HEK293T (cell line): ENCODE measurements at regions not wholly inside any gene's neighbourhood (a gene's known extent, or its start where the extent isn't known, plus 50 kb on each side); places are given as distances from the start of the nearest gene placed in this dataset.

Experiments
- CTCF ChIA-PET: fragments of 350-600 bp; formaldehyde crosslinking; extraction: SDS; loops from one replicate; lab custom pipeline; 2021; ENCODE audit warnings: antibody characterized with exemption, inconsistent platforms; lab: Yijun Ruan, JAX
- POLR2A ChIA-PET: fragments of 350-600 bp; formaldehyde crosslinking; extraction: SDS; loops from one replicate; lab custom pipeline; 2020; ENCODE audit warnings: antibody characterized with exemption, inconsistent platforms; lab: Yijun Ruan, JAX
- DNase-seq: peaks from one replicate; pipeline ENCODE4 v3.0.0; 2012; ENCODE audit warnings: mixed read lengths; ENCODE audit errors: extremely low spot score
- ARNT ChIP-seq: fragments of 450-650 bp; IDR thresholded peaks from 2 replicates; pipeline ENCODE4 v1.6.1; 2017; ENCODE audit warnings: mild to moderate bottlenecking
- BHLHE40 ChIP-seq: fragments of 450-650 bp; IDR thresholded peaks from 2 replicates; pipeline ENCODE4 v1.6.1; 2016; ENCODE audit warnings: mild to moderate bottlenecking, moderate library complexity, borderline replicate concordance
- CTBP1 ChIP-seq: fragments of 450-650 bp; IDR thresholded peaks from 2 replicates; pipeline ENCODE4 v1.6.1; 2016; ENCODE audit warnings: borderline replicate concordance
- ELF4 ChIP-seq: fragments of 450-650 bp; IDR thresholded peaks from 2 replicates; pipeline ENCODE4 v1.6.1; 2017; ENCODE audit warnings: antibody characterized with exemption
- FOXA1 ChIP-seq: fragments of 450-650 bp; IDR thresholded peaks from 2 replicates; pipeline ENCODE4 v1.6.1; 2016; ENCODE audit warnings: mild to moderate bottlenecking
- FOXK2 ChIP-seq: fragments of 450-650 bp; IDR thresholded peaks from 2 replicates; pipeline ENCODE4 v1.6.1; 2016; ENCODE audit warnings: mild to moderate bottlenecking
- FOXM1 ChIP-seq: fragments of 450-650 bp; IDR thresholded peaks from 2 replicates; pipeline ENCODE4 v1.6.1; 2017; ENCODE audit warnings: mild to moderate bottlenecking, borderline replicate concordance
- HDGF ChIP-seq: fragments of 450-650 bp; IDR thresholded peaks from 2 replicates; pipeline ENCODE4 v1.6.1; 2017; ENCODE audit warnings: antibody characterized with exemption, borderline replicate concordance
- L3MBTL2 ChIP-seq: fragments of 450-650 bp; conservative IDR thresholded peaks from 2 replicates; pipeline ENCODE4 v1.6.1; 2016; ENCODE audit warnings: mild to moderate bottlenecking
- LEF1 ChIP-seq: fragments of 450-650 bp; IDR thresholded peaks from 2 replicates; pipeline ENCODE4 v1.6.1; 2017; ENCODE audit warnings: mild to moderate bottlenecking, borderline replicate concordance
- NFRKB ChIP-seq: fragments of 450-650 bp; IDR thresholded peaks from 2 replicates; pipeline ENCODE4 v1.6.1; 2016; ENCODE audit warnings: mild to moderate bottlenecking, moderate library complexity
- PKNOX1 ChIP-seq: fragments of 450-650 bp; IDR thresholded peaks from 2 replicates; pipeline ENCODE4 v1.6.1; 2016
- SP1 ChIP-seq: fragments of 450-650 bp; IDR thresholded peaks from 2 replicates; pipeline ENCODE4 v1.6.1; 2017
- SUZ12 ChIP-seq: fragments of 450-650 bp; IDR thresholded peaks from 2 replicates; pipeline ENCODE4 v1.6.1; 2016; ENCODE audit warnings: mild to moderate bottlenecking
- TARDBP ChIP-seq: fragments of 450-650 bp; IDR thresholded peaks from 2 replicates; pipeline ENCODE4 v1.6.1; 2016
- ZNF384 ChIP-seq: fragments of 450-650 bp; IDR thresholded peaks from 2 replicates; pipeline ENCODE4 v1.6.1; 2016

GRCh38 chr6:74057326-74057725 lies 361.3 kb downstream of the CD109 start:
- ChIA-PET POLR2A (no interaction called here), CTCF (no interaction called here)
- TF ChIP-seq BHLHE40, result no peak
- TF ChIP-seq HDGF, result no peak
- no peak for TF ChIP-seq FOXM1
- TF ChIP-seq FOXK2, result no peak
- no peak for TF ChIP-seq LEF1
- TF ChIP-seq NFRKB, result no peak
- no peak for TF ChIP-seq PKNOX1
- no peak for TF ChIP-seq ARNT
- TF ChIP-seq SUZ12, result no peak
- TF ChIP-seq TARDBP, result no peak
- no peak for TF ChIP-seq ZNF384
- no peak for TF ChIP-seq ELF4
- no peak for TF ChIP-seq FOXA1
- TF ChIP-seq CTBP1, result no peak
- no peak for TF ChIP-seq L3MBTL2
- no peak for TF ChIP-seq SP1
- DNase-seq, result no peak

GRCh38 chr6:74054190-74054589 lies 358.2 kb downstream of the CD109 start:
- ChIA-PET POLR2A (no interaction called here), CTCF (interaction anchor here (1.2 kb wide), 1 partner anchor 15 kb away, joined by 4 read pairs; no protein-coding TSS in a partner anchor)
- TF ChIP-seq ARNT, result no peak
- no peak for TF ChIP-seq ZNF384
- no peak for TF ChIP-seq CTBP1
- TF ChIP-seq TARDBP, result no peak
- no peak for TF ChIP-seq SP1
- no peak for TF ChIP-seq ELF4
- no peak for TF ChIP-seq L3MBTL2
- TF ChIP-seq FOXK2, result no peak
- TF ChIP-seq BHLHE40, result no peak
- TF ChIP-seq LEF1, result no peak
- TF ChIP-seq FOXA1, result no peak
- TF ChIP-seq NFRKB, result no peak
- DNase-seq, result no peak

GRCh38 chr6:74050921-74051320 lies 354.9 kb downstream of the CD109 start:
- ChIA-PET POLR2A (no interaction called here), CTCF (no interaction called here)
- DNase-seq, result no peak
- TF ChIP-seq PKNOX1, result no peak
- TF ChIP-seq L3MBTL2, result no peak
- no peak for TF ChIP-seq SUZ12
- TF ChIP-seq HDGF, result no peak
- TF ChIP-seq BHLHE40, result no peak
- TF ChIP-seq ARNT, result no peak
- TF ChIP-seq SP1, result no peak
- no peak for TF ChIP-seq ELF4

GRCh38 chr6:74048387-74048786 lies 352.4 kb downstream of the CD109 start:
- ChIA-PET CTCF (no interaction called here), POLR2A (no interaction called here)
- no peak for DNase-seq
- TF ChIP-seq CTBP1 (no peak), LEF1 (no peak), ZNF384 (no peak)

GRCh38 chr6:74044417-74045096 lies 348.6 kb downstream of the CD109 start:
- no peak for DNase-seq
- TF ChIP-seq FOXK2, result no peak
- TF ChIP-seq NFRKB, result no peak
- TF ChIP-seq PKNOX1, result no peak
- TF ChIP-seq ZNF384, result no peak
- no peak for TF ChIP-seq FOXA1
- no peak for TF ChIP-seq LEF1
- no peak for TF ChIP-seq SP1
- TF ChIP-seq HDGF, result no peak
- no peak for TF ChIP-seq ARNT
- TF ChIP-seq TARDBP, result no peak
- no peak for TF ChIP-seq CTBP1
- TF ChIP-seq L3MBTL2, result no peak
- no peak for TF ChIP-seq SUZ12
- ChIA-PET POLR2A (no interaction called here), CTCF (interaction anchor here (0.7 kb wide), 1 partner anchor 46 kb away, joined by 3 read pairs; no protein-coding TSS in a partner anchor)

GRCh38 chr6:74041420-74041819 lies 345.4 kb downstream of the CD109 start:
- DNase-seq, result no peak
- POLR2A ChIA-PET, result no interaction called here
- CTCF ChIA-PET, result no interaction called here
- TF ChIP-seq NFRKB (no peak), SUZ12 (no peak), FOXK2 (no peak), CTBP1 (no peak), ZNF384 (no peak), FOXA1 (no peak), ARNT (no peak), FOXM1 (no peak), BHLHE40 (no peak), HDGF (no peak), SP1 (no peak), L3MBTL2 (no peak), PKNOX1 (no peak), LEF1 (no peak), TARDBP (no peak)
